HepG2 (cell line): ENCODE measurements at regions not wholly inside any gene's neighbourhood (a gene's known extent, or its start where the extent isn't known, plus 50 kb on each side); places are given as distances from the start of the nearest gene placed in this dataset.
A peak's percentile ranks its signal among the peaks of the same experiment; 100 is the strongest.

ENCODE experiments used
- ASH2L ChIP-seq: fragments of 300-600, 200-600 bp; sonication (generic); IDR thresholded peaks from 2 replicates; pipeline ENCODE4 v1.7.0; 2017; ENCODE audit warnings: low read depth, mild to moderate bottlenecking, moderate library complexity, mixed read lengths, low read length; ENCODE audit not compliant: insufficient read length
- BCL6 ChIP-seq: IDR thresholded peaks from 2 replicates; pipeline ENCODE4 v1.6.1; 2016; ENCODE audit warnings: missing genetic modification reagents, missing compliant biosample characterization
- CENPX ChIP-seq: sonication (generic); formaldehyde crosslinking; IDR thresholded peaks from 2 replicates; pipeline ENCODE4 v1.9.0; 2021; ENCODE audit warnings: mild to moderate bottlenecking, missing genetic modification reagents, moderate library complexity
- FOXO1 ChIP-seq: sonication (generic); formaldehyde crosslinking; IDR thresholded peaks from 2 replicates; pipeline ENCODE4 v1.4.0; 2020; ENCODE audit warnings: missing genetic modification reagents
- GABPB1 ChIP-seq: IDR thresholded peaks from 2 replicates; pipeline ENCODE4 v1.6.1; 2016; ENCODE audit warnings: mild to moderate bottlenecking, missing genetic modification reagents, moderate library complexity, missing compliant biosample characterization
- GATAD2A ChIP-seq: IDR thresholded peaks from 2 replicates; pipeline ENCODE4 v1.6.1; 2016
- GMEB1 ChIP-seq: sonication (generic); formaldehyde crosslinking; IDR thresholded peaks from 2 replicates; pipeline ENCODE4 v1.5.1; 2020; ENCODE audit warnings: missing genetic modification reagents, mild to moderate bottlenecking, borderline replicate concordance
- HDAC2 ChIP-seq: sonication (generic); formaldehyde crosslinking; IDR thresholded peaks from 2 replicates; pipeline ENCODE4 v1.4.0; 2020; ENCODE audit warnings: missing genetic modification reagents
- MATR3 ChIP-seq: sonication (generic); formaldehyde crosslinking; IDR thresholded peaks from 2 replicates; pipeline ENCODE4 v1.4.0; 2020; ENCODE audit warnings: missing genetic modification reagents
- MIER2 ChIP-seq: IDR thresholded peaks from 2 replicates; pipeline ENCODE4 v1.6.1; 2016; ENCODE audit warnings: missing biosample characterization, missing genetic modification reagents
- MZF1 ChIP-seq: sonication (generic); formaldehyde crosslinking; IDR thresholded peaks from 2 replicates; pipeline ENCODE4 v1.8.1; 2023; ENCODE audit warnings: mild to moderate bottlenecking, missing genetic modification reagents, borderline replicate concordance
- ONECUT2 ChIP-seq: sonication (generic); formaldehyde crosslinking; IDR thresholded peaks from 2 replicates; pipeline ENCODE4 v1.4.0; 2020; ENCODE audit warnings: missing genetic modification reagents
- POLR2AphosphoS5 ChIP-seq: IDR thresholded peaks from 2 replicates; pipeline ENCODE4 v1.6.1; 2012; ENCODE audit warnings: low read depth, low read length
- RARG ChIP-seq: sonication (generic); formaldehyde crosslinking; IDR thresholded peaks from 2 replicates; pipeline ENCODE4 v1.4.0; 2020; ENCODE audit warnings: low read depth, mild to moderate bottlenecking, missing genetic modification reagents
- SMAD3 ChIP-seq: sonication (generic); formaldehyde crosslinking; IDR thresholded peaks from 2 replicates; pipeline ENCODE4 v1.4.0; 2020; ENCODE audit warnings: missing genetic modification reagents
- SOX13 ChIP-seq, 3 experiments: fragments of 450-650 bp in 1 of 3; sonication (generic) in 1 of 3; formaldehyde crosslinking in 1 of 3; IDR thresholded peaks in 2 of 3; conservative IDR thresholded peaks in 1 of 3; 2 replicates each; pipeline versions ENCODE4 v1.5.0 to v1.6.1; 2016 to 2020; ENCODE audit warnings: antibody characterized with exemption in 1 of 3, mild to moderate bottlenecking in 1 of 3, missing compliant biosample characterization in 1 of 3, missing genetic modification reagents in 1 of 3, moderate library complexity in 1 of 3
- ZBTB7A ChIP-seq: sonication (generic); formaldehyde crosslinking; IDR thresholded peaks from 2 replicates; pipeline ENCODE4 v1.8.0; 2022; ENCODE audit warnings: mild to moderate bottlenecking, missing genetic modification reagents
- ZFP91 ChIP-seq: sonication (generic); formaldehyde crosslinking; IDR thresholded peaks from 2 replicates; pipeline ENCODE4 v1.9.0; 2022; ENCODE audit warnings: missing genetic modification reagents, mild to moderate bottlenecking, borderline replicate concordance
- ZNF160 ChIP-seq: sonication (generic); formaldehyde crosslinking; IDR thresholded peaks from 2 replicates; pipeline ENCODE4 v1.8.0; 2022; ENCODE audit warnings: mild to moderate bottlenecking, inconsistent platforms, missing genetic modification reagents
- ZNF224 ChIP-seq: sonication (generic); formaldehyde crosslinking; IDR thresholded peaks from 2 replicates; pipeline ENCODE4 v1.5.0; 2020; ENCODE audit warnings: mild to moderate bottlenecking, missing genetic modification reagents
- ZNF24 ChIP-seq: fragments of 450-650 bp; IDR thresholded peaks from 2 replicates; pipeline ENCODE4 v1.6.1; 2017; ENCODE audit warnings: antibody characterized with exemption, mild to moderate bottlenecking
- ZNF256 ChIP-seq: sonication (generic); formaldehyde crosslinking; conservative IDR thresholded peaks from 2 replicates; pipeline ENCODE4 v1.4.0; 2020; ENCODE audit warnings: missing genetic modification reagents
- ZSCAN29 ChIP-seq: sonication (generic); formaldehyde crosslinking; conservative IDR thresholded peaks from 2 replicates; pipeline ENCODE4 v1.4.0; 2020; ENCODE audit warnings: mild to moderate bottlenecking, missing genetic modification reagents
- TF ChIP-seq, protein P1 (sequence below): sonication (generic); formaldehyde crosslinking; IDR thresholded peaks from 2 replicates; pipeline ENCODE4 v1.8.1; 2022; ENCODE audit warnings: low read depth, mild to moderate bottlenecking, missing genetic modification reagents
- TF ChIP-seq, protein P2 (sequence below): IDR thresholded peaks from 2 replicates; pipeline ENCODE4 v1.6.1; 2016

- TF ChIP-seq, protein P1, sequence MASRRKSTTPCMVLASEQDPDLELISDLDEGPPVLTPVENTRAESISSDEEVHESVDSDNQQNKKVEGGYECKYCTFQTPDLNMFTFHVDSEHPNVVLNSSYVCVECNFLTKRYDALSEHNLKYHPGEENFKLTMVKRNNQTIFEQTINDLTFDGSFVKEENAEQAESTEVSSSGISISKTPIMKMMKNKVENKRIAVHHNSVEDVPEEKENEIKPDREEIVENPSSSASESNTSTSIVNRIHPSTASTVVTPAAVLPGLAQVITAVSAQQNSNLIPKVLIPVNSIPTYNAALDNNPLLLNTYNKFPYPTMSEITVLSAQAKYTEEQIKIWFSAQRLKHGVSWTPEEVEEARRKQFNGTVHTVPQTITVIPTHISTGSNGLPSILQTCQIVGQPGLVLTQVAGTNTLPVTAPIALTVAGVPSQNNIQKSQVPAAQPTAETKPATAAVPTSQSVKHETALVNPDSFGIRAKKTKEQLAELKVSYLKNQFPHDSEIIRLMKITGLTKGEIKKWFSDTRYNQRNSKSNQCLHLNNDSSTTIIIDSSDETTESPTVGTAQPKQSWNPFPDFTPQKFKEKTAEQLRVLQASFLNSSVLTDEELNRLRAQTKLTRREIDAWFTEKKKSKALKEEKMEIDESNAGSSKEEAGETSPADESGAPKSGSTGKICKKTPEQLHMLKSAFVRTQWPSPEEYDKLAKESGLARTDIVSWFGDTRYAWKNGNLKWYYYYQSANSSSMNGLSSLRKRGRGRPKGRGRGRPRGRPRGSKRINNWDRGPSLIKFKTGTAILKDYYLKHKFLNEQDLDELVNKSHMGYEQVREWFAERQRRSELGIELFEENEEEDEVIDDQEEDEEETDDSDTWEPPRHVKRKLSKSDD, result no peak
- no peak for TF ChIP-seq HDAC2 (CRISPR knock-in tag)
- TF ChIP-seq ZSCAN29, result no peak
- TF ChIP-seq CENPX (CRISPR knock-in tag), result no peak
- no peak for TF ChIP-seq ZNF224 (CRISPR knock-in tag)
- no peak for TF ChIP-seq MZF1 (CRISPR knock-in tag)
- no peak for TF ChIP-seq FOXO1 (CRISPR knock-in tag)
- TF ChIP-seq, protein P2, sequence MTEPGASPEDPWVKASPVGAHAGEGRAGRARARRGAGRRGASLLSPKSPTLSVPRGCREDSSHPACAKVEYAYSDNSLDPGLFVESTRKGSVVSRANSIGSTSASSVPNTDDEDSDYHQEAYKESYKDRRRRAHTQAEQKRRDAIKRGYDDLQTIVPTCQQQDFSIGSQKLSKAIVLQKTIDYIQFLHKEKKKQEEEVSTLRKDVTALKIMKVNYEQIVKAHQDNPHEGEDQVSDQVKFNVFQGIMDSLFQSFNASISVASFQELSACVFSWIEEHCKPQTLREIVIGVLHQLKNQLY (CRISPR knock-in tag), result no peak
- no peak for TF ChIP-seq RARG (CRISPR knock-in tag)
- TF ChIP-seq SOX13 (IDR thresholded peaks at IDR 0.05), result no peak
- TF ChIP-seq SOX13 (CRISPR knock-in tag; conservative IDR thresholded peaks at IDR 0.05 in 1 of 2, IDR thresholded peaks at IDR 0.05 in 1 of 2), result peak in 1 of 2 experiments; percentile 90; a peak in 2 of 4 replicates
- no peak for TF ChIP-seq ASH2L
- TF ChIP-seq ONECUT2, result no peak
- TF ChIP-seq GABPB1 (CRISPR knock-in tag), result peak; percentile 21; the same call in 1 of the 2 replicates
- no peak for TF ChIP-seq ZBTB7A (CRISPR knock-in tag)
- no peak for TF ChIP-seq MIER2
- no peak for TF ChIP-seq MATR3
- TF ChIP-seq ZFP91 (CRISPR knock-in tag), result 0 out of 2 replicates have a peak, but pooled peaks have one; percentile 24
- TF ChIP-seq GMEB1 (CRISPR knock-in tag), result no peak
- no peak for TF ChIP-seq ZNF24
- TF ChIP-seq ZNF256 (CRISPR knock-in tag), result no peak
- TF ChIP-seq ZNF160 (CRISPR knock-in tag), result no peak
- no peak for TF ChIP-seq POLR2AphosphoS5
- TF ChIP-seq BCL6 (CRISPR knock-in tag), result 0 out of 2 replicates have a peak, but pooled peaks have one; percentile 20
- TF ChIP-seq GATAD2A (CRISPR knock-in tag), result no peak
- no peak for TF ChIP-seq SMAD3 (CRISPR knock-in tag)
These were observed 212.4 kb upstream of the TTC29 start (continued) for GRCh38 chr4:147157860-147158701.
